ENCODE measurements at regions not wholly inside any gene's neighbourhood (a gene's known extent, or its start where the extent isn't known, plus 50 kb on each side); places are given as distances from the start of the nearest gene placed in this dataset.
"Not testable (repeated sequence)": the region's sequence is repeated elsewhere in the genome, so short reads cannot be mapped to it uniquely, and the experiment has no call there.

DNA sequence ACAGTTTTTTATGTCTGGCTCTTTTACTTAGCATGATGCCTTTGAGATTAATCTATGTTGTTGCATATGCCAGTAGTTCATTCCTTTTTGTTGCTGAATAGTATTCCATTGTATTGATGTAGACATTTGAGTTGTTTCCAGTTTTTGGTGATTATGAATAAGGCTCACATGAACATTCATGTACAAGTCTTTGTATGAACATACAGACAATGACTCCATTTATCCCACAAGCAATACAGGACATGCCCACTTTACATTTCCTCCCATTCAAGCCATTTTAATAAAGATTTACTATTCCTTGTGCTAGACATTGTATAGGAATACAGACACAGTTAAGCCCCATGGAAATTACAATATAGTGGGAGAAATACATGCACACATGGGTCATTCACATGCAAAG, 118.0 kb downstream of the TRIM43 start:
- no peaks in the 10 kb centered on the region for H3K36me3 ChIP-seq
- intact Hi-C loops (cut with DNase I) = no loop called here
- TF ChIP-seq, protein P1, sequence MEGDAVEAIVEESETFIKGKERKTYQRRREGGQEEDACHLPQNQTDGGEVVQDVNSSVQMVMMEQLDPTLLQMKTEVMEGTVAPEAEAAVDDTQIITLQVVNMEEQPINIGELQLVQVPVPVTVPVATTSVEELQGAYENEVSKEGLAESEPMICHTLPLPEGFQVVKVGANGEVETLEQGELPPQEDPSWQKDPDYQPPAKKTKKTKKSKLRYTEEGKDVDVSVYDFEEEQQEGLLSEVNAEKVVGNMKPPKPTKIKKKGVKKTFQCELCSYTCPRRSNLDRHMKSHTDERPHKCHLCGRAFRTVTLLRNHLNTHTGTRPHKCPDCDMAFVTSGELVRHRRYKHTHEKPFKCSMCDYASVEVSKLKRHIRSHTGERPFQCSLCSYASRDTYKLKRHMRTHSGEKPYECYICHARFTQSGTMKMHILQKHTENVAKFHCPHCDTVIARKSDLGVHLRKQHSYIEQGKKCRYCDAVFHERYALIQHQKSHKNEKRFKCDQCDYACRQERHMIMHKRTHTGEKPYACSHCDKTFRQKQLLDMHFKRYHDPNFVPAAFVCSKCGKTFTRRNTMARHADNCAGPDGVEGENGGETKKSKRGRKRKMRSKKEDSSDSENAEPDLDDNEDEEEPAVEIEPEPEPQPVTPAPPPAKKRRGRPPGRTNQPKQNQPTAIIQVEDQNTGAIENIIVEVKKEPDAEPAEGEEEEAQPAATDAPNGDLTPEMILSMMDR (IDR thresholded peaks at IDR 0.05) = no peak
- no peak for TF ChIP-seq POLR2A (IDR thresholded peaks at IDR 0.05)
- DNase-seq = no peak
- no peaks in the 10 kb centered on the region for H3K27me3 ChIP-seq
- H3K9me3 ChIP-seq = no peaks in the 10 kb centered on the region
- H3K27ac ChIP-seq = no peak overlapping the region
- no peak overlapping the region for H3K4me3 ChIP-seq
- H3K4me1 ChIP-seq = no peaks in the 10 kb centered on the region

DNA sequence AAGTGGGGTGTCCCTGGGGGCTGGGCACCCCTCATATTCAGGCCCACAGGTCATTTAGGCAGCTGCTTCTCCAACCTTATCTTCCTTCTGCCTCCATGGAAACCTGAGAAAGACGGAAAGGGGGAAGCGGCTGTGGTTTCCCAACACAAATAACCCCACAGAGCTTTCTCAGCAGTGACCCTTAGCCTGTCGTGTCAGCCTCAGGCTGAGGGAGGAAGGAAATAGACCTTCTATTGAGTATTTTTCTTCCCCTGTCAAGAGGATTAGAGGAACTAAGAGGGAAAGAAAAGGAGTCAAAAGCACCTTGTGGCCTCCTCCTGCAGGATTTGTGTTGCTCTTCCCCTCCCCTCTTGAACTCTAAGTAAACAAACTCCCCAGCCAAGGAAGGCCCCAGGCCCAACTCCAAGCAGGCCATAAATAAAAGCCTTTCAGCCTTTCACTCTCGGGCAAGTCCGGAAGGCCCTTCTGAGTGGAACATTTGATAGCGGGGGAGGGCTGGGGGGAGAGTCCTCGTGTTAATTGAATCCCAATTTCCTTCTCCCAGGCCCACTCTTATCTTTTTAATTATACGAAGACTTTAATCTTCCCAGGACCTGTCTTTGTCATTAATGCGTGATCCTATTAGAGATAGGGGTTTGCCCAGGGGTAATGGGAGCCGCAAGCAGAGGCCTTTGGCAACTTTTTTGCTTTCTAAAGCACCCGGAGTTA, 121.8 kb downstream of the TRIM43 start:
- DNase-seq; H3K4me1 ChIP-seq; H3K27me3 ChIP-seq; H3K27ac ChIP-seq; H3K4me3 ChIP-seq; intact Hi-C loops (cut with DNase I); H3K36me3 ChIP-seq; H3K9me3 ChIP-seq: not testable (repeated sequence)
- WGBS, 2 donors = 56 to 64% methylated on average over 8 of the region's 11 CpGs

DNA sequence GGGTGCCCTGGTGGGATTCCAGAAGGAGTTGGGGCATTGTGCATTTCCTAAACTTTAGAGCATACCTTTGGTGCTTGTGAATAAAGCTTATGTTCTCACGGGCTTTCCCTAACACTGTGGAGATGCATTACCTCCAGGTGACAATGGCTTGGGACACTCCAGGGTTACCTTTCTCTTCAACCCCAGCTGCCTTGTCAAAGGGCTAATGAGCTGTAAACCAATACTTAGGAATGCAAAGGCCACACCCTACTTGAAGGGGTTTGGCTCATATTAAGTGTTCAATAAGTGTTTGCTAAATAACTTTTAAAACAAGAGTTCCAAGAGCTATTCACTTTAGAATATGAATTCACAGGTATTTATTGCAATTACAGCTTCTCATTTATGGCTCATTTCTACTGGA, 122.6 kb downstream of the TRIM43 start:
- H3K4me3 ChIP-seq; DNase-seq; H3K27me3 ChIP-seq; intact Hi-C loops (cut with DNase I); H3K9me3 ChIP-seq; H3K36me3 ChIP-seq; H3K4me1 ChIP-seq; H3K27ac ChIP-seq: not testable (repeated sequence)
- 83% methylated on average over 1 of the region's 1 CpG; no CpG with 5 or more reads in 1 of the 2 donors for whole genome bisulfite sequencing, 2 donors

DNA sequence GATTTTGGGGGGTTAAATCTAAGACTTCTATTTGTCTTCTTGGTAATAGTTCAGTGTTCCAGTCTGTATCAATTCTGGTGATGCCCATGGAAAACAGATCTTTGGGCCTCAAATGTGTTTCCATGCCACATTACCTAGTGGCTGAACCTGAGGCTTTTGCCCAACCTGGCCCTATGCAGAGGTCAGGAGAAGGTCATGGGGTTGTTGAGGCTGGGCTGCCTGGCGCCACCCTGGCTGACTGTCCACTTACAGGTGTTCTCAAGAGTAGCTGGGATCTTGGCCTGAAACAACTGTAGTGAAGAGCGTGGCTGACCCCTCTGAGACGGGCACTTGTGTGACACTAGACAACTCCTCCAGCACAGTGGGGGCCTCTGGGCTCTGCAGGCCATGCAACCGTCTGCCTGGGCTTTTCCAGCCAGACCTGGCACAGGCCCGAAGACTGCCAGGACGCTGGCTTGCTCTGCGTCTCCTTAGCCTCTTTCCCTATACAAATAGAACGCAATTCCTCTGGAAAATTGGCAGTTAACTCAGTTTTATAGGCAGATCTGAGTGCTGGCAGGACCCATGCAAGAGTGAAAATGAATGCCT, 127.8 kb downstream of the TRIM43 start:
- DNase-seq = no peak
- no peak overlapping the region for H3K4me3 ChIP-seq
- no peaks in the 10 kb centered on the region for H3K36me3 ChIP-seq
- no peaks in the 10 kb centered on the region for H3K4me1 ChIP-seq
- TF ChIP-seq POLR2A (IDR thresholded peaks at IDR 0.05) = no peak
- TF ChIP-seq, protein P1 (IDR thresholded peaks at IDR 0.05) = no peak
- no peaks in the 10 kb centered on the region for H3K27me3 ChIP-seq
- H3K9me3 ChIP-seq = no peaks in the 10 kb centered on the region
- whole genome bisulfite sequencing, 2 donors = 81 to 89% methylated on average over 6 to 7 of the region's 8 CpGs
- H3K27ac ChIP-seq = no peak overlapping the region
- intact Hi-C loops (cut with DNase I) = no loop called here

DNA sequence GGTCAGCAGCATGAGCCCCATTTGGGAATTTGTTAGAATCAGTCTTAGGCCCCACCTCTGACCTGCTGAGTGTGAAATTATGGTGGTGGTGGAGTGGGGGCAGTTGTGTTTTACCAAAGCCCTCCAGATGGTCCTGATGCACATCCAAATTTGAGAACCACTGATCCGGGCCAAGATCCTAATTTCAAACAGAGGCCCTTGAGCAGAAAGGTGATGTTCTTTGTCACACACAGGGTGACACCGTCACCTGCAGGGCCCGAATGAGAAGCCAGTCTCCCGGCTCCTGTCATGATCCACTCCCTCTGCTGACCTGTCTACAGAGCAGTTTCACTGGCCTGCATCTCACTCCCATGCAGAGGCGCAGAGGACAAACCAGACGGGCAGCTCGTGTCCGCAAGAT, 129.9 kb downstream of the TRIM43 start:
- no peaks in the 10 kb centered on the region for H3K4me1 ChIP-seq
- H3K36me3 ChIP-seq = no peaks in the 10 kb centered on the region
- TF ChIP-seq POLR2A (IDR thresholded peaks at IDR 0.05) = no peak
- TF ChIP-seq, protein P1 (IDR thresholded peaks at IDR 0.05) = no peak
- H3K4me3 ChIP-seq = no peak overlapping the region
- no peaks in the 10 kb centered on the region for H3K9me3 ChIP-seq
- H3K27ac ChIP-seq = no peak overlapping the region
- DNase-seq = no peak
- intact Hi-C loops (cut with DNase I) = no loop called here
- no peaks in the 10 kb centered on the region for H3K27me3 ChIP-seq
- 91 to 100% methylated on average over 2 to 8 of the region's 8 CpGs for WGBS, 2 donors

DNA sequence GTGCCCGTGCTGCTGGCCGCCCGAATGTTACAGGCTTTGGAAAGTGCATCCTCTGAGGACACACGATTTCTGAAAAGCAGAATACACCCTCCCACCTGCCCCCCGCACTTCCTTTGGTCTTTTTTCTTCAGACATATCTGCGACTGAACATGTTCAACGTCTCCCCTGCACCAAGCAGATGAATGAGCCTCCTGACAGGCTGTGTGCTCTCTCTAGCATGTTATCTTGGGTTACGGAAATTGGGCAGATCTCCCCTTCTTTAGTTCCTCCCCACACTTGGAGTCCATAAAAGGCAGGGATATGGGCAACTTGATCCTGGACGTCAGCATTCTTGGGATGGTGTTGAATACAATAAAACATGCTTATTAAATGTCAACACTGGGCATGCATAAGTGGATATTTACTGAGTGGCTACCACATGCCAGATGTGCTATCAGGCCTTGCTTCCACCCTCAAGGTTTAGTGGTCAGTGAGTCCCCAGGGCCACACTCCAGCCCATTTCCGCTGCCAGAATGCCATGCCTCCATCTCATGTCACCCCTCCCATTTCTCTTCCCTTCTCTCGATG, 130.4 kb downstream of the TRIM43 start:
- no peaks in the 10 kb centered on the region for H3K4me1 ChIP-seq
- no peaks in the 10 kb centered on the region for H3K36me3 ChIP-seq
- no peak for TF ChIP-seq POLR2A (IDR thresholded peaks at IDR 0.05)
- TF ChIP-seq, protein P1 (IDR thresholded peaks at IDR 0.05) = no peak
- intact Hi-C loops (cut with DNase I) = no loop called here
- H3K4me3 ChIP-seq = no peak overlapping the region
- no peaks in the 10 kb centered on the region for H3K9me3 ChIP-seq
- H3K27ac ChIP-seq = no peak overlapping the region
- DNase-seq = no peak
- WGBS, 2 donors = 71 to 82% methylated on average over 9 to 11 of the region's 11 CpGs
- H3K27me3 ChIP-seq = no peaks in the 10 kb centered on the region

DNA sequence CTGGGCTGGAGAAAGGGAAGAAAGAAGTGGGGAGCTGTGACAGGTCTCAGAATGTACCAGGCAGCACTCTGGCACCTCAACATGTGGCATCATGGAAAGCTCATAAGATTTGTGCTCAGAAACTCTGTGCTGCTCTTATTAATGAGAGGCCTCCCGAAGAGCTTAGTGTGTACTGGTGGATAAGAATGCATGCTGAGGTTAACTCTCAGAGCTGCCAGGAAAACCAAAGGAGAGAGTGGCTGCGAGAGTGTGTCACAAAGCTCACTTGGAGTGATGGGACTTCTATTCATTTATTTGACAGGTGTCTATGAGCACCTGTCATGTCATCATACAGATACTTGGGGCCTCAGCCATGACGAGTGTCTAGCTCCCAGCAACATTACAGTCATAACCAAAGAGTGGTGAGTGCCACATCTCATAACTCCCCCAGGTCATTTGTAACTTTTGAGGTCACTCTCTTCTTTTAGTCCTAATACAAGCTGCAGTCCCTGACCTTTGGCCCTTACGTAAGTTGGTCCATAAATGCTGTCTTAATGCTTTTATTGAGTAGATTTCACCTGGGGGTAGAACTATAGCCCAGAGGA, 131.9 kb downstream of the TRIM43 start:
- intact Hi-C loops (cut with DNase I); H3K4me1 ChIP-seq; H3K27ac ChIP-seq; DNase-seq; H3K27me3 ChIP-seq; H3K4me3 ChIP-seq; H3K9me3 ChIP-seq; H3K36me3 ChIP-seq: not testable (repeated sequence)
- WGBS, 2 donors = 78 to 100% methylated on average over 1 to 4 of the region's 4 CpGs

DNA sequence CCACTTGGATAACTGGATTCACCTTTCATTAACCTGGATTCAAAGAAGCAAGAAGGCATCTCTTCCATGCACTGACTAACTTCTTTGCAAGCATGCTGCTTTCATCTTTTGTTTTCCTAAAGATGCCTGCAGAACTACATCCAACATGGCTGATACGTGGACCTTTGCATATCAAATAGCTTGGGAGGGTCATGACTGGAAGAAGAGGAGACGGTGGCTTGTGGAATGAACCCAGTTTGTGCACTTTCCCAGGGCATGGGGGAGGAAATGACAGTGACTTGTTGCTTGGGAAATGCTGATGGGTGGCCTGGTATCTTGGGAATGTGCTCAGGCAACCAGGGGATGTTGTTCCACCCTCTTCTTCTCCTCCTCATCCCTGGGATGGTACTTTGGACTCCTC, 133.4 kb downstream of the TRIM43 start:
- DNase-seq; H3K4me1 ChIP-seq; H3K27ac ChIP-seq; intact Hi-C loops (cut with DNase I); H3K36me3 ChIP-seq; H3K4me3 ChIP-seq; H3K27me3 ChIP-seq; H3K9me3 ChIP-seq: not testable (repeated sequence)
- 42 to 52% methylated on average over 2 of the region's 2 CpGs for WGBS, 2 donors

DNA sequence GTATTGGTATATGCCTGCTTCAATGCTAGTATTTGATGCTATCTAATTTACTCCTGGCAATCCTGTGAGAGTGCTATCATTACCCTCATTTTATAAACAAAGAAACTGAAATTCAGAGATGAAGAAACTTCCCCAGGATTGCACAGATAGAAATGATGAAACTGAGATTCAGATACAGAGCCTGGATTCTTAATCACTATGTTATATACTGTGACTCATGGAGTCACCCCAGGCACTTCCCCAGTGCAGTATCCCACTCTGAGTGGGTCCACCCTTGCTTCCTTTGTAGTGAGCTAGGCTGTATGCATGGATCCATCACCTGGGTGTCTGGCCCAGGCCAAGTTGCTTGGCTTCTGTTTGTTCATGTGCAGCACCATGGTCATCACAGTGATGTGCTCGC, 133.9 kb downstream of the TRIM43 start:
- DNase-seq; H3K36me3 ChIP-seq; intact Hi-C loops (cut with DNase I); H3K4me1 ChIP-seq; H3K27ac ChIP-seq; H3K9me3 ChIP-seq; H3K4me3 ChIP-seq; H3K27me3 ChIP-seq: not testable (repeated sequence)
- no CpG with 5 or more reads among the region's 1 CpG for WGBS, 2 donors
